Lung (tissue), 11 donors: ENCODE measurements at regions not wholly inside any gene's neighbourhood (a gene's known extent, or its start where the extent isn't known, plus 50 kb on each side); places are given as distances from the start of the nearest gene placed in this dataset.

Source experiments
- ATAC-seq: fragments of 200-7000 bp; cut with Tn5 transposase; one replicate; pipeline ENCODE4 v1.9.1; 2020; ENCODE audit warnings: moderate number of reproducible peaks; ENCODE audit not compliant: insufficient read depth, low FRiP score
- DNase-seq, 3 donors: peaks; one replicate each; pipeline ENCODE4 v3.0.0-alpha.2; 2013 to 2017
- H3K27ac ChIP-seq, 2 donors: one replicate each; pipeline ENCODE4 v1.5.1; 2013; ENCODE audit warnings: mild to moderate bottlenecking in 2 of 2, moderate library complexity in 2 of 2, control low read depth in 1 of 2, inconsistent platforms in 1 of 2, low read depth in 1 of 2, low read length in 1 of 2
- H3K27me3 ChIP-seq, 3 donors: one replicate each; pipeline ENCODE4 v1.5.1; 2013; ENCODE audit warnings: low read length in 2 of 3; ENCODE audit not compliant: control insufficient read depth in 3 of 3, insufficient read depth in 3 of 3
- H3K36me3 ChIP-seq, 4 donors: one replicate each; pipeline ENCODE4 v1.5.1; 2013; ENCODE audit warnings: low read length in 4 of 4, mild to moderate bottlenecking in 1 of 4, moderate library complexity in 1 of 4; ENCODE audit not compliant: control insufficient read depth in 4 of 4, insufficient read depth in 4 of 4
- H3K4me1 ChIP-seq, 5 donors: one replicate each; pipeline ENCODE4 v1.5.1; 2013; ENCODE audit warnings: low read length in 5 of 5, mild to moderate bottlenecking in 2 of 5, moderate library complexity in 1 of 5; ENCODE audit not compliant: control insufficient read depth in 5 of 5, insufficient read depth in 5 of 5
- H3K4me3 ChIP-seq: one replicate; pipeline ENCODE4 v1.5.1; 2013; ENCODE audit warnings: mild to moderate bottlenecking, control low read depth, moderate library complexity
- H3K9ac ChIP-seq, 2 donors: one replicate each; pipeline ENCODE4 v1.5.1; 2013; ENCODE audit warnings: low read length in 2 of 2, control low read depth in 1 of 2; ENCODE audit not compliant: insufficient read depth in 1 of 2
- H3K9me3 ChIP-seq, 4 donors: one replicate each; pipeline ENCODE4 v1.5.1; 2013; ENCODE audit warnings: low read length in 3 of 4, mild to moderate bottlenecking in 1 of 4, moderate library complexity in 1 of 4; ENCODE audit not compliant: control insufficient read depth in 4 of 4, insufficient read depth in 3 of 4
- WGBS, 2 donors: extraction: QIAGEN DNeasy Blood & Tissue Kit; methylation state at CpG; one replicate each; pipeline ENCODE4 v1.1.7; 2013; 5-methylcytosine and 5-hydroxymethylcytosine counted together
- TF ChIP-seq, protein P1 (sequence below): IDR thresholded peaks from 2 replicates; pipeline ENCODE4 v1.5.1; 2012; ENCODE audit warnings: mild to moderate bottlenecking; ENCODE audit errors: control extremely low read depth, extremely low read depth
- donor health status: control.
- donor health status: control.
- donor health status: Bipolar disorder and iron deficiency.
- donor health status: healthy.
- donor health status: DM: yes; HTN: yes; CAD: no.

DNA sequence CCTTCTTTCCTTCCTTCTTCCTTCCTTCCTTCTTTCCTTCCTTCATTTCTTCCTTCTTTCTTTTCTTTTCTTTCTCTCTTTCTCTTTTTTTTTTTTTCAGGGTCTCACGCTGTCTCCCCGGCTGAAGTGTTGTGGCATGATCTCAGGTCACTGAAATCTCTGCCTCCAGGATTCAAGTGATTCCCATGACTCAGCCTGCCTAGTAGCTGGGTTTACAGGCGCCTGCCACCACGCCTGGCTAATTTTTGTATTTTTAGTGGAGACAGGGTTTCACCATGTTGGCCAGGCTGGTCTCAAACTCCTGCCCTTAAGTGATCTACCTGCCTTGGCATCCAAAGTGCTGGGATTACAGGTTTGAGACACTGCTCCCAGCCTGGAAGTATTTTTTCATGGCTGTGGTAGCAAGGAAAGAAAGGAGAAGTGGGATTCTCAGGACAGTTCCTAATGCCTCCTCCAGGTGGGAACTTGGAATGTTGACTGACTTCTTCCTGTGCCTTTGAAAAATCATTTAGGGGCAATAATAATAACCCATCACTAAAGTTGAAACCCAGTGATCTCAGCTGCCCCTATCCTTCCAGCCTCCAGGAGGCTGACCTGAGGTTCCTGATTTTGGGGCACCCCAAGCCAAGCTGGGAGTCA, 89.3 kb upstream of the CELF4 start:
- peaks cover 0 to 2% (median 0%) of the 10 kb centered on the region in 4 donors for H3K9me3 ChIP-seq
- 85 to 90% methylated on average over 4 of the region's 4 CpGs for WGBS, 2 donors
- H3K4me3 ChIP-seq = no peak overlapping the region
- no peaks in the 10 kb centered on the region for H3K27me3 ChIP-seq
- peaks cover 0 to 4% (median 0%) of the 10 kb centered on the region in 5 donors for H3K4me1 ChIP-seq
- TF ChIP-seq, protein P1, sequence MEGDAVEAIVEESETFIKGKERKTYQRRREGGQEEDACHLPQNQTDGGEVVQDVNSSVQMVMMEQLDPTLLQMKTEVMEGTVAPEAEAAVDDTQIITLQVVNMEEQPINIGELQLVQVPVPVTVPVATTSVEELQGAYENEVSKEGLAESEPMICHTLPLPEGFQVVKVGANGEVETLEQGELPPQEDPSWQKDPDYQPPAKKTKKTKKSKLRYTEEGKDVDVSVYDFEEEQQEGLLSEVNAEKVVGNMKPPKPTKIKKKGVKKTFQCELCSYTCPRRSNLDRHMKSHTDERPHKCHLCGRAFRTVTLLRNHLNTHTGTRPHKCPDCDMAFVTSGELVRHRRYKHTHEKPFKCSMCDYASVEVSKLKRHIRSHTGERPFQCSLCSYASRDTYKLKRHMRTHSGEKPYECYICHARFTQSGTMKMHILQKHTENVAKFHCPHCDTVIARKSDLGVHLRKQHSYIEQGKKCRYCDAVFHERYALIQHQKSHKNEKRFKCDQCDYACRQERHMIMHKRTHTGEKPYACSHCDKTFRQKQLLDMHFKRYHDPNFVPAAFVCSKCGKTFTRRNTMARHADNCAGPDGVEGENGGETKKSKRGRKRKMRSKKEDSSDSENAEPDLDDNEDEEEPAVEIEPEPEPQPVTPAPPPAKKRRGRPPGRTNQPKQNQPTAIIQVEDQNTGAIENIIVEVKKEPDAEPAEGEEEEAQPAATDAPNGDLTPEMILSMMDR = no peak
- ATAC-seq (no peak), DNase-seq (no peak)
- H3K27ac ChIP-seq = no peak overlapping the region
- no peak overlapping the region for H3K9ac ChIP-seq
- H3K36me3 ChIP-seq = no peaks in the 10 kb centered on the region

DNA sequence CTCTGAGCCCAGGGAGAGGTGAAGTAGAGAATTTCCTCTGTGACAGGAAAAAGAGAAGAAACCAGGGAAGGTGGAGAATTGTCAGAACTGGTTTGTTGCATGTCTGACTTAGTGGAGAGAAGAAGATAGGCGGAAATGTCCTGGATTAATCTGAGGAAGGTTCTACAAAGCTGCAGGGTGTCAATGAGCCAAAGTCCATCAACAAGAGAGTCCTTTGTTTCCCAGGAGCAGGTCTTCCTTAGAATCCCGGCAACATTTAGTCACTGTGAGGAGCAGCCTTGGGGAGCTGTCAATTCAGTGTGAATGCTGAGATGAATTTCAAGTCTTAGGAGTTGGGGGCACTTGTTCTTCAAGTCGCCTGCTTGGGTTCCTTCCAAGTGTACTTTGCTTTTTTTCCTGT, 88.4 kb upstream of the CELF4 start:
- no peak overlapping the region for H3K9ac ChIP-seq
- H3K9me3 ChIP-seq = peaks cover 0 to 2% (median 0%) of the 10 kb centered on the region in 4 donors
- H3K27ac ChIP-seq = no peak overlapping the region
- ATAC-seq (no peak), DNase-seq (peak in 1 of 3 donors; percentile 43)
- H3K4me1 ChIP-seq = no peaks in the 10 kb centered on the region
- no peak overlapping the region for H3K4me3 ChIP-seq
- TF ChIP-seq, protein P1 = no peak
- WGBS, 2 donors = 46 to 57% methylated on average over 3 of the region's 3 CpGs
- no peaks in the 10 kb centered on the region for H3K27me3 ChIP-seq
- no peaks in the 10 kb centered on the region for H3K36me3 ChIP-seq

DNA sequence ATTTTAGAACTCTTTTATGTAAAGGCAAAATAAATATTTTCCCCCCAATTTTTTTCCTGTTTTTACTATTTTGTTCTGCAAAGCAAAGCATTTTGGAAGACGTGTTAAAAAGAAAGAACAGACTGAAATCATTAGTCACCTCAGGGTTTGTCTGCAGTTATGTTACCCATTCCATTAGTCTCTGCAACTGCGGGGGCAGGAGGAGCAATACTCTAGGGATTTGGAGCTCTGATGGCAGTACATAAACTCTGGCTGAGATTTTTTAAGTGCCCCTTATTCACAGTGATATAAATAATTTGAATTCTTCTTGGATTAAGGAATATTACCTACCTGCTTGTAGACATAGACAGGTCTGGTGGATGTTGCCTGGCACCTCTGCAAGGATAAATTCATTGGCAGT, 88.0 kb upstream of the CELF4 start:
- TF ChIP-seq, protein P1 = no peak
- no peaks in the 10 kb centered on the region for H3K4me1 ChIP-seq

DNA sequence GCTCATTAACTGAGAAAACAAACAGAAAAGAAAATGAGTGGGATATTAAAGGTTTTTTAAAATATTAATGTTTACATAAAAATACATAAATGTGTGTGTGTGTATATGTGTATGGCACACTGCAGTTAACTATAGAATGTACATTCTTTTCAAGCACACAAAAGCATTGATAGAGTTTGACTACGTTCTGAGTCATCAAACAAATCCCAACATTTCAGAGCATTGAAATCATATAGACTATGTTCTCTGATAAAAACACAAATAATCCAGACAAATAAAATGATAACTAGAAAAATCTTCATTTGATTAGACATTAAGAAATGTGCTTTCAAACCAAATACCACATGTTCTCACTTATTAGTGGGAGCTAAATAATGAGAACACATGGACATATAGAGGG, 84.3 kb upstream of the CELF4 start:
- Histone ChIP-seq H3K4me3 (no peak overlapping the region), H3K4me1 (no peaks in the 10 kb centered on the region), H3K9me3 (peaks cover 0 to 3% (median 0%) of the 10 kb centered on the region in 4 donors), H3K36me3 (no peaks in the 10 kb centered on the region), H3K27me3 (no peaks in the 10 kb centered on the region), H3K9ac (no peak overlapping the region), H3K27ac (no peak overlapping the region)
- WGBS, 2 donors = 87 to 97% methylated on average over 1 of the region's 1 CpG
- ATAC-seq = no peak
- DNase-seq = no peak
- TF ChIP-seq, protein P1 = no peak

More for the DNA sequence above, 88.0 kb upstream of the CELF4 start:
- DNase-seq (no peak), ATAC-seq (no peak)
- Histone ChIP-seq H3K9ac (no peak overlapping the region), H3K9me3 (peaks cover 0 to 2% (median 0%) of the 10 kb centered on the region in 4 donors), H3K27ac (no peak overlapping the region), H3K4me3 (no peak overlapping the region), H3K36me3 (no peaks in the 10 kb centered on the region), H3K27me3 (no peaks in the 10 kb centered on the region)
- WGBS, 2 donors = 65 to 67% methylated on average over 2 of the region's 2 CpGs
